SK-N-SH treated with all-trans-retinoic acid at 6 μM for 48 hours (cell line): ENCODE measurements at regions not wholly inside any gene's neighbourhood (a gene's known extent, or its start where the extent isn't known, plus 50 kb on each side); places are given as distances from the start of the nearest gene placed in this dataset.

Source experiments
- ARNTL ChIP-seq: fragments of 450-650 bp; formaldehyde crosslinking; IDR thresholded peaks from 2 replicates; pipeline ENCODE4 v1.5.0; 2020; ENCODE audit warnings: low read depth, mild to moderate bottlenecking, moderate library complexity, borderline replicate concordance
- BACH2 ChIP-seq: fragments of 250-450 bp; sonication (Bioruptor Pico); IDR thresholded peaks from 2 replicates; pipeline ENCODE4 v1.9.0; 2021; ENCODE audit warnings: mild to moderate bottlenecking, borderline replicate concordance
- ESRRG ChIP-seq: fragments of 250-450 bp; sonication (Bioruptor Pico); IDR thresholded peaks from 2 replicates; pipeline ENCODE4 v1.6.1; 2021; ENCODE audit warnings: mild to moderate bottlenecking
- OSR1 ChIP-seq: fragments of 250-450 bp; sonication (Bioruptor Pico); IDR thresholded peaks from 2 replicates; pipeline ENCODE4 v1.8.0; 2022; ENCODE audit warnings: moderate library complexity, mild to moderate bottlenecking, inconsistent platforms
- PPARA ChIP-seq: fragments of 250-450 bp; sonication (Bioruptor Pico); IDR thresholded peaks from 2 replicates; pipeline ENCODE4 v1.5.0; 2020; ENCODE audit warnings: mild to moderate bottlenecking, borderline replicate concordance
- TCF4 ChIP-seq: fragments of 250-450 bp; sonication (Bioruptor Pico); IDR thresholded peaks from 2 replicates; pipeline ENCODE4 v1.8.0; 2021; ENCODE audit warnings: mild to moderate bottlenecking, moderate library complexity, borderline replicate concordance
- ZNF70 ChIP-seq: fragments of 450-650 bp; formaldehyde crosslinking; IDR thresholded peaks from 2 replicates; pipeline ENCODE4 v1.5.0; 2020; ENCODE audit warnings: mild to moderate bottlenecking, moderate library complexity
- ZNF8 ChIP-seq: fragments of 450-650 bp; formaldehyde crosslinking; IDR thresholded peaks from 2 replicates; pipeline ENCODE4 v1.5.0; 2020; ENCODE audit warnings: mild to moderate bottlenecking, moderate library complexity
- TF ChIP-seq, protein P1 (sequence below): fragments of 250-450 bp; sonication (Bioruptor Pico); IDR thresholded peaks from 2 replicates; pipeline ENCODE4 v1.5.0; 2020; ENCODE audit warnings: mild to moderate bottlenecking, moderate library complexity

DNA sequence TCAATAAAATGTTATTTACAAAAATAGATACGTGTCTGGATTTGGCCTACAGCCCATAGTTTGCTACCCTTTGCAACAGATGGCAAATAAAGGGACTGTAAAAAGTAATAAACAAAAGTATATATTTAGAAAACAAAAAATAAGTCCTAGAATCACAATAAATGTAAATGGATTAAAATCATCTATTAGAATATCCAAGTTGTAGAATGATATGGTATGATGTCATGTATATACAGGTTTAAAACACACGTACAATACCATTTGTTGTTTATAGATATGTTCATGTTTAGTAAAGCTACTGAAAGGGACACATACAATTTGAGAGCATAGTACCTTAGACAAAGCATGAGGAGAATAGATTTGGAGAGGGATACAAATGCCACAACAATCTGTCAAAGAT, 219.5 kb downstream of the BCL11B start:
- TF ChIP-seq OSR1 (CRISPR knock-in tag), result no peak
- TF ChIP-seq TCF4 (CRISPR knock-in tag), result no peak
- no peak for TF ChIP-seq BACH2 (CRISPR knock-in tag)
- TF ChIP-seq, protein P1, sequence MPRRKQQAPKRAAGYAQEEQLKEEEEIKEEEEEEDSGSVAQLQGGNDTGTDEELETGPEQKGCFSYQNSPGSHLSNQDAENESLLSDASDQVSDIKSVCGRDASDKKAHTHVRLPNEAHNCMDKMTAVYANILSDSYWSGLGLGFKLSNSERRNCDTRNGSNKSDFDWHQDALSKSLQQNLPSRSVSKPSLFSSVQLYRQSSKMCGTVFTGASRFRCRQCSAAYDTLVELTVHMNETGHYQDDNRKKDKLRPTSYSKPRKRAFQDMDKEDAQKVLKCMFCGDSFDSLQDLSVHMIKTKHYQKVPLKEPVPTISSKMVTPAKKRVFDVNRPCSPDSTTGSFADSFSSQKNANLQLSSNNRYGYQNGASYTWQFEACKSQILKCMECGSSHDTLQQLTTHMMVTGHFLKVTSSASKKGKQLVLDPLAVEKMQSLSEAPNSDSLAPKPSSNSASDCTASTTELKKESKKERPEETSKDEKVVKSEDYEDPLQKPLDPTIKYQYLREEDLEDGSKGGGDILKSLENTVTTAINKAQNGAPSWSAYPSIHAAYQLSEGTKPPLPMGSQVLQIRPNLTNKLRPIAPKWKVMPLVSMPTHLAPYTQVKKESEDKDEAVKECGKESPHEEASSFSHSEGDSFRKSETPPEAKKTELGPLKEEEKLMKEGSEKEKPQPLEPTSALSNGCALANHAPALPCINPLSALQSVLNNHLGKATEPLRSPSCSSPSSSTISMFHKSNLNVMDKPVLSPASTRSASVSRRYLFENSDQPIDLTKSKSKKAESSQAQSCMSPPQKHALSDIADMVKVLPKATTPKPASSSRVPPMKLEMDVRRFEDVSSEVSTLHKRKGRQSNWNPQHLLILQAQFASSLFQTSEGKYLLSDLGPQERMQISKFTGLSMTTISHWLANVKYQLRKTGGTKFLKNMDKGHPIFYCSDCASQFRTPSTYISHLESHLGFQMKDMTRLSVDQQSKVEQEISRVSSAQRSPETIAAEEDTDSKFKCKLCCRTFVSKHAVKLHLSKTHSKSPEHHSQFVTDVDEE (CRISPR knock-in tag), result no peak
- no peak for TF ChIP-seq PPARA (CRISPR knock-in tag)
- no peak for TF ChIP-seq ESRRG
- no peak for TF ChIP-seq ARNTL (CRISPR knock-in tag)
- TF ChIP-seq ZNF8, result no peak
- no peak for TF ChIP-seq ZNF70
